PC-9 (cell line): ENCODE measurements at regions not wholly inside any gene's neighbourhood (a gene's known extent, or its start where the extent isn't known, plus 50 kb on each side); places are given as distances from the start of the nearest gene placed in this dataset.

Source experiments
- BruUV-seq: library from RNA; stranded (reverse); fragments of 400-500 nt; replicated peaks from 2 replicates; lab custom pipeline; 2021; lab: Mats Ljungman, UMichigan
- CTCF ChIA-PET: fragments of 300-600 bp; sonication (Branson Sonifier 250); formaldehyde crosslinking; loops from one replicate; lab custom pipeline; 2022; ENCODE audit warnings: antibody characterized with exemption; lab: Charles Lee
- POLR2A ChIA-PET: fragments of 300-600 bp; sonication (Branson Sonifier 250); formaldehyde crosslinking; loops from one replicate; lab custom pipeline; 2022; ENCODE audit warnings: antibody characterized with exemption; ENCODE audit not compliant: unreplicated experiment; lab: Charles Lee
- DNase-seq, 2 experiments: peaks; one replicate each; pipeline versions ENCODE4 v3.0.0 to v3.0.0-alpha.2; 2015 to 2022; ENCODE audit warnings: mixed read lengths in 1 of 2
- H2AFZ ChIP-seq: fragments of 200-600 bp; sonication (generic); 2 replicates; pipeline ENCODE4 v1.8.1; 2017; ENCODE audit warnings: antibody characterized with exemption
- H3F3A ChIP-seq: fragments of 200-600 bp; sonication (generic); 2 replicates; pipeline ENCODE4 v1.8.1; 2017; ENCODE audit warnings: antibody characterized with exemption, mild to moderate bottlenecking, low read depth; ENCODE audit not compliant: insufficient read depth
- H3K27ac ChIP-seq: fragments of 200-600 bp; sonication (generic); 2 replicates; pipeline ENCODE4 v1.6.1; 2016; ENCODE audit warnings: mixed run types
- H3K27me3 ChIP-seq: fragments of 200-600 bp; sonication (generic); 2 replicates; pipeline ENCODE4 v1.6.1; 2016; ENCODE audit warnings: low read depth, mixed run types; ENCODE audit not compliant: insufficient read depth
- H3K36me3 ChIP-seq: fragments of 200-600 bp; sonication (generic); 2 replicates; pipeline ENCODE4 v1.6.1; 2016; ENCODE audit warnings: low read depth, mixed run types
- H3K4me1 ChIP-seq: fragments of 200-600 bp; sonication (generic); replicated peaks from 2 replicates; pipeline ENCODE4 v1.6.1; 2016; ENCODE audit warnings: mixed run types; ENCODE audit not compliant: insufficient read depth
- H3K4me2 ChIP-seq: fragments of 200-600 bp; sonication (generic); 2 replicates; pipeline ENCODE4 v1.6.1; 2017; ENCODE audit warnings: mixed run types
- H3K4me3 ChIP-seq: fragments of 200-600 bp; sonication (generic); 2 replicates; pipeline ENCODE4 v1.6.1; 2016; ENCODE audit warnings: mixed run types
- H3K79me2 ChIP-seq: fragments of 200-600 bp; sonication (generic); 2 replicates; pipeline ENCODE4 v1.6.1; 2017; ENCODE audit warnings: low read depth, mixed run types
- H3K9me2 ChIP-seq: fragments of 200-600 bp; sonication (generic); 2 replicates; pipeline ENCODE4 v1.8.1; 2017; ENCODE audit warnings: mild to moderate bottlenecking; ENCODE audit not compliant: insufficient read depth
- H3K9me3 ChIP-seq: fragments of 200-600 bp; sonication (generic); 2 replicates; pipeline ENCODE4 v1.8.1; 2016; ENCODE audit warnings: low read depth; ENCODE audit not compliant: insufficient read depth
- H4K20me1 ChIP-seq: fragments of 200-600 bp; sonication (generic); 2 replicates; pipeline ENCODE4 v1.8.1; 2017; ENCODE audit not compliant: insufficient read depth
- EZH2 ChIP-seq: fragments of 200-600 bp; sonication (generic); IDR thresholded peaks from 2 replicates; pipeline ENCODE4 v1.8.0; 2017; ENCODE audit warnings: antibody characterized with exemption, low read depth
- intact Hi-C: fragments of 100-400 bp; cut with micrococcal nuclease; formaldehyde crosslinking; loops from one replicate; pipeline ENCODE4 v1.10.0; 2022; ENCODE audit not compliant: unreplicated experiment
- TF ChIP-seq, protein P1 (sequence below): fragments of 200-600 bp; sonication (generic); conservative IDR thresholded peaks from 2 replicates; pipeline ENCODE4 v1.6.1; 2017; ENCODE audit warnings: mixed run types, antibody characterized with exemption, mild to moderate bottlenecking, moderate library complexity

DNA sequence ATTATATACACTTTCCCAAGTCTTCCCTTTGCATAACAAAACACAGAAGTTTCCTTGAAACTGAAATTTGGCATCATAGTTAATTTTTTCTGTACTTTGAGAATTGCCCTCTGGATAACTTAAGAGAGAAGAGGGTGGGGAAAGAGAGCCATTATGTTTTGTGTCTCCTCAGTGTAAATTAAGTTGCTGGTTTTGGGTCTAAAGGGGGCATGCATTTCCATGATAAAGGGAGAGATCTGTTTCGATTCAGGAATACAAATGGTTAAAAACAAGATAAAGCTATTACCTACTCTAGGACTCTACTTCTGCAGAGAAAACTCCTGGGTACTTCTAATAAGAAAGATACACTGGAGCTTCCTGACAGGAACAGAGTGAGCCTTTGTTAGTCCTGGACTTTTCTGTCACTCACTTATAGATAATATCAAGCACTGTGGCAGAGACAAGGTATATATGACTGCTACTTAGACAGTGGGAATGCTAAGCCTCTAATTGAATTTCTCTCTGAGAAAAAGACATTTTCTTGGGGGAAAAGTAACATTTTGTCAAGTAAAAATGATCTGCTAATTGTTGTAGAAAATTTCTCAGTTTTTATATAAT lies 142.8 kb upstream of the PCDH9 start:
- intact Hi-C loops: no loop called here

DNA sequence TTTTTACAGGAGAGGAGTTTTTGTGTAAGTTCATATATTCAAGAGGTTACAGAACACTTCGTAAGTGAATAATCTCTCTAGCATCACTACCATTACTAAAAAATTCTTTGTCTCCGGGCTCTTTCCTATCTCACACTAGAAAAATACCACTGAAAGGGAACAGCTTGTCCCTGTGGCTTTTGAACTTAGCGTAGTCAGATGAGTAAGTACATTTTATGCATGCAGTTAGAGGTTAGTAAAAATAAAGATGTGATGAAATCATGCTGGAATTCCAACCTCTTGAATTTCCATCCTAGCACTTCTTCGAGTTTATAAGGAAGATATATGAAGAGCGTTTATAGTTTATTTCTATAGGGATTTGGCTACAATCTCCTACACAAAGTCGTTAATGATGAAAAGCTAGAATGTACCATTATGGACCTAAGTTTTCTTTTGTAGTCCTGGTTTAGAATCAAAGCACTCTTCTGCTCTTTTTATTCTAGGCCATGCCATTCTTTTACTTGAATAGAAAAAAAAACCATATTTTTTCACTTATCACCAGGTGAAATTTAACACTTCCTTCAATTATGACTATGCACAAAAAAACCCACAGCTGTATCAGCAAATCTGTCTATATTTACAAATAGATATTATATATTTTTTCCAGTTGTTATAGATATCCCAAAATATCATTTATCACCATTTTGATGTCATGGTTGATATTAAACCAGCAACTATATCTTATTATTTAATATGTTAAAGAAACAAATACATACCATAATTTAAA lies 139.9 kb upstream of the PCDH9 start:
- Histone ChIP-seq H4K20me1 (no peaks in the 10 kb centered on the region), H3K4me2 (no peak overlapping the region), H3K27ac (no peak overlapping the region), H3K9me3 (no peaks in the 10 kb centered on the region), H3K36me3 (no peaks in the 10 kb centered on the region), H2AFZ (no peak overlapping the region), H3K79me2 (no peaks in the 10 kb centered on the region), H3K27me3 (no peaks in the 10 kb centered on the region), H3K9me2 (peaks cover 3% of the 10 kb centered on the region; the same call in 1 of the 2 replicates), H3K4me1 (no peaks in the 10 kb centered on the region), H3K4me3 (no peak overlapping the region), H3F3A (no peaks in the 10 kb centered on the region)
- no peak for TF ChIP-seq EZH2
- TF ChIP-seq, protein P1, sequence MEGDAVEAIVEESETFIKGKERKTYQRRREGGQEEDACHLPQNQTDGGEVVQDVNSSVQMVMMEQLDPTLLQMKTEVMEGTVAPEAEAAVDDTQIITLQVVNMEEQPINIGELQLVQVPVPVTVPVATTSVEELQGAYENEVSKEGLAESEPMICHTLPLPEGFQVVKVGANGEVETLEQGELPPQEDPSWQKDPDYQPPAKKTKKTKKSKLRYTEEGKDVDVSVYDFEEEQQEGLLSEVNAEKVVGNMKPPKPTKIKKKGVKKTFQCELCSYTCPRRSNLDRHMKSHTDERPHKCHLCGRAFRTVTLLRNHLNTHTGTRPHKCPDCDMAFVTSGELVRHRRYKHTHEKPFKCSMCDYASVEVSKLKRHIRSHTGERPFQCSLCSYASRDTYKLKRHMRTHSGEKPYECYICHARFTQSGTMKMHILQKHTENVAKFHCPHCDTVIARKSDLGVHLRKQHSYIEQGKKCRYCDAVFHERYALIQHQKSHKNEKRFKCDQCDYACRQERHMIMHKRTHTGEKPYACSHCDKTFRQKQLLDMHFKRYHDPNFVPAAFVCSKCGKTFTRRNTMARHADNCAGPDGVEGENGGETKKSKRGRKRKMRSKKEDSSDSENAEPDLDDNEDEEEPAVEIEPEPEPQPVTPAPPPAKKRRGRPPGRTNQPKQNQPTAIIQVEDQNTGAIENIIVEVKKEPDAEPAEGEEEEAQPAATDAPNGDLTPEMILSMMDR: no peak
- DNase-seq: no peak
- BruUV-seq: no TSS peak
- CTCF ChIA-PET: no interaction called here
- POLR2A ChIA-PET: no interaction called here
- intact Hi-C loops: no loop called here

More for the DNA sequence above, 142.8 kb upstream of the PCDH9 start:
- H3F3A ChIP-seq: no peaks in the 10 kb centered on the region
- H3K9me3 ChIP-seq: no peaks in the 10 kb centered on the region
- no peaks in the 10 kb centered on the region for H3K79me2 ChIP-seq
- H3K4me3 ChIP-seq: no peak overlapping the region
- H3K9me2 ChIP-seq: peaks cover 3% of the 10 kb centered on the region; the same call in 1 of the 2 replicates
- H3K27me3 ChIP-seq: no peaks in the 10 kb centered on the region
- no peak overlapping the region for H3K4me2 ChIP-seq
- DNase-seq: no peak
- no peak overlapping the region for H3K27ac ChIP-seq
- H3K4me1 ChIP-seq: no peaks in the 10 kb centered on the region
- no peak for TF ChIP-seq EZH2
- TF ChIP-seq, protein P1: no peak
- CTCF ChIA-PET: no interaction called here
- no peak overlapping the region for H2AFZ ChIP-seq
- no TSS peak for BruUV-seq
- POLR2A ChIA-PET: no interaction called here
- no peaks in the 10 kb centered on the region for H3K36me3 ChIP-seq
- H4K20me1 ChIP-seq: no peaks in the 10 kb centered on the region

DNA sequence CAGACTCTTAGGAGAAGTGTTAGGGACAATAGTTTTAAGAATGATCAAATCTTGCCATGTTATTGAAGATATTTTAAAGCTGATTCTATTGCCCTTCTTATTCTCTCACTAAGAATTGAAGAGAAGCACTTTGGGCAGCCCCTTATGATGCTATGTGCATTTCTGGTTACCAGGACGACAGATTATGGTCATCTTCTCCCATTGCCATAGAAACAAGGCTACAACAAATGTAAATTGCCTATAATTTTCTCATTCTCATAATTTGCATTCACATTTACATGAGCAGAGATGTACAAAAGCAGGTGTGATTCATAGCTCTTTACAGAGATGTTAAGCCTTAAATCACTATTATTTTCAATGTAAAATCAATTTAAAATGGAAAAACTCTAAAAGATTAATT lies 137.3 kb upstream of the PCDH9 start:
- no peak for DNase-seq
- Histone ChIP-seq H3K4me1 (no peaks in the 10 kb centered on the region), H3K27me3 (no peaks in the 10 kb centered on the region), H2AFZ (no peak overlapping the region), H3K4me3 (no peak overlapping the region), H3K27ac (no peak overlapping the region), H3K9me3 (no peaks in the 10 kb centered on the region), H3K79me2 (no peaks in the 10 kb centered on the region), H4K20me1 (no peaks in the 10 kb centered on the region), H3F3A (no peaks in the 10 kb centered on the region), H3K4me2 (no peak overlapping the region), H3K36me3 (no peaks in the 10 kb centered on the region), H3K9me2 (peaks cover 3% of the 10 kb centered on the region; the same call in 1 of the 2 replicates)
- TF ChIP-seq, protein P1: no peak
- TF ChIP-seq EZH2: no peak
- ChIA-PET POLR2A (no interaction called here), CTCF (no interaction called here)
- intact Hi-C loops: no loop called here
- no TSS peak for BruUV-seq
